Suprapubic skin (tissue), 4 donors: ENCODE measurements at regions not wholly inside any gene's neighbourhood (a gene's known extent, or its start where the extent isn't known, plus 50 kb on each side); places are given as distances from the start of the nearest gene placed in this dataset.
"Not testable (repeated sequence)": the region's sequence is repeated elsewhere in the genome, so short reads cannot be mapped to it uniquely, and the experiment has no call there.

ENCODE experiments used
- DNase-seq, 2 donors: peaks; one replicate each; pipeline ENCODE4 v3.0.0-alpha.2; 2019; ENCODE audit warnings: low spot score in 2 of 2
- H3K27ac ChIP-seq: fragments of 200-600 bp; sonication (generic); one replicate; pipeline ENCODE4 v1.5.1; 2019
- H3K27me3 ChIP-seq: fragments of 200-600 bp; sonication (generic); one replicate; pipeline ENCODE4 v1.5.1; 2019
- H3K36me3 ChIP-seq: fragments of 200-600 bp; sonication (generic); one replicate; pipeline ENCODE4 v1.5.1; 2019
- H3K4me1 ChIP-seq: fragments of 200-600 bp; sonication (generic); one replicate; pipeline ENCODE4 v1.5.1; 2019
- H3K4me3 ChIP-seq: fragments of 200-600 bp; sonication (generic); one replicate; pipeline ENCODE4 v1.5.1; 2019; ENCODE audit warnings: mild to moderate bottlenecking
- H3K9me3 ChIP-seq: fragments of 200-600 bp; sonication (generic); one replicate; pipeline ENCODE4 v1.5.1; 2019
- EP300 ChIP-seq: sonication (generic); formaldehyde crosslinking; IDR thresholded peaks from one replicate; pipeline ENCODE4 v1.6.1; 2017; ENCODE audit warnings: antibody characterized with exemption
- POLR2A ChIP-seq, 2 donors: fragments of 450-650 bp; IDR thresholded peaks; one replicate each; pipeline ENCODE4 v1.6.1; 2017; ENCODE audit warnings: antibody characterized with exemption in 2 of 2, mild to moderate bottlenecking in 2 of 2, moderate library complexity in 2 of 2
- POLR2AphosphoS5 ChIP-seq, 3 donors: sonication (generic); formaldehyde crosslinking; IDR thresholded peaks; one replicate each; pipeline ENCODE4 v1.6.1; 2017; ENCODE audit warnings: antibody characterized with exemption in 3 of 3
- WGBS: methylation state at CpG from one replicate; pipeline ENCODE4 v1.1.5; 2018; 5-methylcytosine and 5-hydroxymethylcytosine counted together
- TF ChIP-seq, protein P1 (sequence below), 2 donors: fragments of 200-600 bp in 1 of 2; fragments of 450-650 bp in 1 of 2; sonication (generic) in 1 of 2; IDR thresholded peaks; one replicate each; pipeline ENCODE4 v1.5.1; 2016 to 2019; ENCODE audit warnings: antibody characterized with exemption in 2 of 2, mild to moderate bottlenecking in 1 of 2, moderate library complexity in 1 of 2

DNA sequence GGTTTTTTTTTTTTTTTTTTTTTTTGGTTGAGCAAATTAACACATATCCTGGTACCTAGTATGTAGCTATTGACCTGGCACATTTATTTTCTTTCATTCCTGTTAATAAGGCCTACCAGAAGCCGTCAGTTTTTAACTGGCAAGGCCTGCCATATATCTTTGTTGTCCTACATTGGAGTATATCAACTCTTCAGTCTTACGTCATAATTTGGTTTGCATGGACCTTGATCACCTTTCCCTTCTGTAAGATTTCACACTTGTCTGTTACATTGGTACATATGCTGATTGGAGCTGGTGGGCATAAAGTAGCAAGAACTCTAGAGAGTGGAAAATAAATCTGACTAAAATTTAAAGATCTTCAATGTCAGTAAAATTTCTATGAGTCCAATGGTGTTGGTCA lies 1658.0 kb downstream of the C4orf33 start:
- H3K9me3 ChIP-seq, result no peaks in the 10 kb centered on the region
- TF ChIP-seq EP300, result no peak
- WGBS, result 94% methylated on average over 2 of the region's 2 CpGs
- no peaks in the 10 kb centered on the region for H3K4me1 ChIP-seq
- no peak overlapping the region for H3K27ac ChIP-seq
- no peaks in the 10 kb centered on the region for H3K27me3 ChIP-seq
- no peak for DNase-seq
- no peaks in the 10 kb centered on the region for H3K36me3 ChIP-seq
- no peak overlapping the region for H3K4me3 ChIP-seq

DNA sequence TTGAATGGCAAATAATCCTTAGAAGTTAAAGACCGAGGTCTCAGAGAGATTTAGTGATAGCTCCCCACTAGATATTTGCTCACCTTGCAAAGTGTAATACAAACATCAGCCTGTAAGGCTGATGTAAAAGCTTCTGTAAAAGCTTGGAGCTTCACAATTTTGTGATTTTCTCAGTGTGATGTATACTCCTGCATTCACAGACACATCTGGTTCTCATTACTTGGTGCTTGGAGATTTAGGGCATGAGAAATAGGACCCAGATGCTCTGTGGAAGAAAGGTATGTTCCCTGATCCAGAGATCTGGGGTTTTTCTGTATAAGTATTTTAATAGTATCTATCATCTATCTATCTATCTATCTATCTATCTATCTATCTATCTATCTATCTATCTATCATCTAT lies 1664.3 kb downstream of the C4orf33 start:
- no peak overlapping the region for H3K27ac ChIP-seq
- WGBS, result 66% methylated on average over 1 of the region's 1 CpG
- no peak for DNase-seq
- H3K4me3 ChIP-seq, result no peak overlapping the region
- TF ChIP-seq EP300 (no peak), POLR2A (IDR thresholded peaks at IDR 0.05) (no peak), POLR2AphosphoS5 (IDR thresholded peaks at IDR 0.05) (no peak)
- TF ChIP-seq, protein P1, sequence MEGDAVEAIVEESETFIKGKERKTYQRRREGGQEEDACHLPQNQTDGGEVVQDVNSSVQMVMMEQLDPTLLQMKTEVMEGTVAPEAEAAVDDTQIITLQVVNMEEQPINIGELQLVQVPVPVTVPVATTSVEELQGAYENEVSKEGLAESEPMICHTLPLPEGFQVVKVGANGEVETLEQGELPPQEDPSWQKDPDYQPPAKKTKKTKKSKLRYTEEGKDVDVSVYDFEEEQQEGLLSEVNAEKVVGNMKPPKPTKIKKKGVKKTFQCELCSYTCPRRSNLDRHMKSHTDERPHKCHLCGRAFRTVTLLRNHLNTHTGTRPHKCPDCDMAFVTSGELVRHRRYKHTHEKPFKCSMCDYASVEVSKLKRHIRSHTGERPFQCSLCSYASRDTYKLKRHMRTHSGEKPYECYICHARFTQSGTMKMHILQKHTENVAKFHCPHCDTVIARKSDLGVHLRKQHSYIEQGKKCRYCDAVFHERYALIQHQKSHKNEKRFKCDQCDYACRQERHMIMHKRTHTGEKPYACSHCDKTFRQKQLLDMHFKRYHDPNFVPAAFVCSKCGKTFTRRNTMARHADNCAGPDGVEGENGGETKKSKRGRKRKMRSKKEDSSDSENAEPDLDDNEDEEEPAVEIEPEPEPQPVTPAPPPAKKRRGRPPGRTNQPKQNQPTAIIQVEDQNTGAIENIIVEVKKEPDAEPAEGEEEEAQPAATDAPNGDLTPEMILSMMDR (IDR thresholded peaks at IDR 0.05), result no peak
- no peaks in the 10 kb centered on the region for H3K36me3 ChIP-seq
- H3K9me3 ChIP-seq, result no peaks in the 10 kb centered on the region
- H3K4me1 ChIP-seq, result no peaks in the 10 kb centered on the region
- no peaks in the 10 kb centered on the region for H3K27me3 ChIP-seq

DNA sequence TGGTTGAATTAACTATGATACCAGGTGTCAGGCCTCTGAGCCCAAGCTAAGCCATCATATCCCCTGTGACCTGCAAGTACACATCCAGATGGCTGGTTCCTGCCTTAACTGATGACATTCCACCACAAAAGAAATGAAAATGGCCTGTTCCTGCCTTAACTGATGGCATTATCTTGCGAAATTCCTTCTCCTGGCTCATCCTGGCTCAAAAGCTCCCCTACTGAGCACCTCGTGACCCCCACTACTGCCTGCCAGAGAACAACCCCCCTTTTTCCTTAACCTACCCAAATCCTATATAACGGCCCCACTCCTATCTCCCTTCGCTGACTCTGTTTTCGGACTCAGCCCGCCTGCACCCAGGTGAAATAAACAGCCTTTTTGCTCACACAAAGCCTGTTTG lies 1671.4 kb downstream of the C4orf33 start:
- WGBS, result 81% methylated on average over 6 of the region's 6 CpGs
- H3K4me1 ChIP-seq, result not testable (repeated sequence)

DNA sequence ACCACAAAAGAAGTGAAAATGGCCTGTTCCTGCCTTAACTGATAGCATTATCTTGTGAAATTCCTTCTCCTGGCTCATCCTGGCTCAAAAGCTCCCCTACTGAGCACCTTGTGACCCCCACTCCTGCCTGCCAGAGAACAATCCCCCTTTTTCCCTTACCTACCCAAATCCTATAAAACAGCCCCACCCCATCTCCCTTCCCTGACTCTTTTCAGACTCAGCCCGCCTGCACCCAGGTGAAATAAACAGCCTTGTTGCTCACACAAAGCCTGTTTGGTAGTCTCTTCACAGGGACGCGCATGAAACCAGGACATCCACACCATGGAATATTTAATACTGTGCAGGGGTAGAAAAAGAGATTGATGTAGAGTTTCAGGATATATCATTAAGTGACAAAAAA lies 1677.0 kb downstream of the C4orf33 start:
- 94% methylated on average over 3 of the region's 3 CpGs for WGBS
- H3K36me3 ChIP-seq, H3K9me3 ChIP-seq, H3K4me1 ChIP-seq, H3K27me3 ChIP-seq, H3K27ac ChIP-seq, H3K4me3 ChIP-seq, DNase-seq: not testable (repeated sequence)

More for the DNA sequence above, 1671.4 kb downstream of the C4orf33 start:
- not testable (repeated sequence) for H3K27ac ChIP-seq, DNase-seq, H3K4me3 ChIP-seq, H3K9me3 ChIP-seq, H3K36me3 ChIP-seq, H3K27me3 ChIP-seq

DNA sequence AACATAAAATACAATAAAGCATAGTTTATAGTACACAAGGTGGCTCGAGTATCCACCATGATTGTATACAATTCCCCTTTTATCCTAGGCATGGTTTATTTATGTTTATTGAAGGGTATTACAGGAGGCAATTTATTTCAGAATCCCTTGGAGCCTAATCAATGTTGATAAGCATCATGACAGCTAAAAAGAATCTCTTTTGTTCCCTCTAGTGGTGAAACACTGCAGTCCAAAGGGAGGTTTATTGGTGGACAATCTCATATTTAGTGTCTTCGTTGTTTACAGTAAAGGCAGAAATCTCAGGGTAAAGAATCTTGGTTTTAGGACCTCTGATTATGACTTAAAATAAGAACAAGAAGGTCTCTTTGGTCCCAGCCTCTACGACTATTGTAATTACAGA lies 1712.5 kb downstream of the C4orf33 start:
- DNase-seq, result no peak
- Histone ChIP-seq H3K27me3 (no peaks in the 10 kb centered on the region), H3K4me3 (no peak overlapping the region), H3K27ac (no peak overlapping the region), H3K9me3 (no peaks in the 10 kb centered on the region), H3K4me1 (no peaks in the 10 kb centered on the region), H3K36me3 (no peaks in the 10 kb centered on the region)
- TF ChIP-seq EP300 (no peak), POLR2A (IDR thresholded peaks at IDR 0.05) (no peak), POLR2AphosphoS5 (IDR thresholded peaks at IDR 0.05) (no peak)
- TF ChIP-seq, protein P1 (IDR thresholded peaks at IDR 0.05), result no peak
- 64% methylated on average over 3 of the region's 3 CpGs for WGBS

DNA sequence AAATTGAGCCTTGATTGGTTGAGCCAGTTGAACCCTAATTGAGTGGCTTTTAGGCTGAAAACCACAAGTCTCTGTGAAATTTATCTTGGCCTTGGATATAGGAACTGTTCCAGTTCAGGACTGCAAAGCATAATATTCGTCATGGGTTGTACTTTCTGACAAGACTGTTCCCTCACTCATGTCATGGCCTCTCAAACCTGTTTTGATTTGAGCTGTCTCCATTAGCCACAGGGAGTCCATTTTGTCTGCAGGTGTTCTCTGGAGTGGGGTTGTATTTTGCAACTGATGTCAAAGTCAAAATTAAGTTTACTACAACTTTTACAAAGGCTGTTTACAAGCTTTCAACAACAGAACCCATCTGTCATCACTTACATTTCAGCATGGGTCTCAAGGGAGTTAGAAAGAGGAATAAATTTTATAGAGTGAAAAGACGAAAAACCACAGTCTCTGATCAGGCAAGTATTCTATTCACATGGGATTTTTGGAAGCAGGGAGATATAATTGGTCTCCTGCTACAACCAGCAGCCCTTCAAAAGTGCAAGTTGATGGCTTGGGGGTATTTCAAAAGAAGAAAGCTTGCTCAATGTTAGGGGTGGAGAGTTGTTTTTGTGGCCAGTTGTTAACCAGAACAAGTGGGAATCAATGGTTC lies 1716.3 kb downstream of the C4orf33 start:
- no peak overlapping the region for H3K4me3 ChIP-seq
- TF ChIP-seq, protein P1 (IDR thresholded peaks at IDR 0.05), result no peak
- TF ChIP-seq POLR2AphosphoS5 (IDR thresholded peaks at IDR 0.05) (no peak), EP300 (no peak), POLR2A (IDR thresholded peaks at IDR 0.05) (no peak)
- H3K27me3 ChIP-seq, result no peaks in the 10 kb centered on the region
- H3K4me1 ChIP-seq, result no peaks in the 10 kb centered on the region
- no peaks in the 10 kb centered on the region for H3K36me3 ChIP-seq
- no peaks in the 10 kb centered on the region for H3K9me3 ChIP-seq
- WGBS, result 27% methylated on average over 2 of the region's 2 CpGs
- H3K27ac ChIP-seq, result no peak overlapping the region
- DNase-seq, result no peak

DNA sequence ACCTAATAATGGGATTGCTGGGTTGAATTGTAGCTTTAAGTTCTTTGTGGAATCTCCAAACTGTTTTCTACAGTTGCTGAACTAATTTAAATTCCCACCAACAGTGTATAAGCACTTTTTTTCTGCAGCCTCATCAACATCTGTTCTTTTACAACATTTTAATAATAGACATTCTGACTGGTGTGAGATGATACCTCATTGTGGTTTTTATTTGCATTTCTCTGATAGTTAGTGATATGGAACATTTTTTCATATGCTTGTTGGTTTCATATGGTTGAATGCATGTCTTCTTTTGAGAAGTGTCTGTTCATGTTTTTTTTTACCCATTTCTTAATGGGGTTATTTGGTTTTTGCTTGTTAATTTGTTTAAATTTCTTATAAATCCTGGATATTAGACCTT lies 1718.9 kb downstream of the C4orf33 start:
- Histone ChIP-seq H3K27ac (no peak overlapping the region), H3K36me3 (no peaks in the 10 kb centered on the region), H3K4me1 (no peaks in the 10 kb centered on the region), H3K4me3 (no peak overlapping the region), H3K9me3 (no peaks in the 10 kb centered on the region), H3K27me3 (no peaks in the 10 kb centered on the region)
- TF ChIP-seq, protein P1 (IDR thresholded peaks at IDR 0.05), result no peak
- TF ChIP-seq EP300 (no peak), POLR2AphosphoS5 (IDR thresholded peaks at IDR 0.05) (no peak), POLR2A (IDR thresholded peaks at IDR 0.05) (no peak)
- no peak for DNase-seq
